Neural progenitor cell (in vitro differentiated cells): ENCODE measurements at regions not wholly inside any gene's neighbourhood (a gene's known extent, or its start where the extent isn't known, plus 50 kb on each side); places are given as distances from the start of the nearest gene placed in this dataset.

Experiments
- EZH2 ChIP-seq: fragments of 200-600 bp; sonication (generic); IDR thresholded peaks from 2 replicates; pipeline ENCODE4 v1.6.1; 2017; ENCODE audit warnings: antibody characterized with exemption, mild to moderate bottlenecking, moderate library complexity
- TF ChIP-seq, protein P1 (sequence below): fragments of 200-600 bp; sonication (generic); IDR thresholded peaks from 2 replicates; pipeline ENCODE4 v1.5.1; 2017; ENCODE audit warnings: antibody characterized with exemption, mild to moderate bottlenecking

DNA sequence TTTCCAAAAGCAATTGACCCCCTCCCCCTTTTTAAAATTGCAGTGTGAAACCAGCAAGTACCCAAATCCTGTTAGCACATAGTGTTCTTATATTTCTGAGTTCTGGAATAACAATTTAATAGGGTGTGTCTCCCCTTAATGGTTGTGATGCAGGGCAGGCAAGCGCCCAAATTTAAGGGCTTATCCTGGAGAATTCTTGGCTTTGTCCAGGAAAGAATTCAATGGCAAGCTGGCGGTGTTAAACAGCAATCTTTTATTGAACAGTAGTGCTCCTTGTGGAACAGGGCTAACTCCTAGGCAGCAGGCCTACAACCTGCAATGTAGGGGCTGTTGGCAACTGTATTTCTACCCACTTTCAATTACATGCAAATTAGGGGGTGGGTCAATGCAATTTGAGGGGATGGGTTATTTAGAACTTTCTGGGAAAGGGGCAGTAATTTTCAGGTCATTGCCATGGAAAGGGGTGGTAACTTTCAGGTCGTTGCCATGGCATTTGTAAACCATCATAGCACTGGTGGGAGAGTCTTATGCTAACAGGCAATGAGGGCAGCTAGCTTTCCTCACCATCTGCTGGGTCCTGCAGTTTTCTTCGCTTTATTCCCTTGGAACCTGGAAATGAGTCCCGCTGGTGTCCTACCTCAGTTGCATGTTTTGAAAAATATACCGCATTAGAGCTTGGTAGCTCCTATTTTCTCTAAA is 149.0 kb upstream of the KCTD1 start:
- TF ChIP-seq, protein P1, sequence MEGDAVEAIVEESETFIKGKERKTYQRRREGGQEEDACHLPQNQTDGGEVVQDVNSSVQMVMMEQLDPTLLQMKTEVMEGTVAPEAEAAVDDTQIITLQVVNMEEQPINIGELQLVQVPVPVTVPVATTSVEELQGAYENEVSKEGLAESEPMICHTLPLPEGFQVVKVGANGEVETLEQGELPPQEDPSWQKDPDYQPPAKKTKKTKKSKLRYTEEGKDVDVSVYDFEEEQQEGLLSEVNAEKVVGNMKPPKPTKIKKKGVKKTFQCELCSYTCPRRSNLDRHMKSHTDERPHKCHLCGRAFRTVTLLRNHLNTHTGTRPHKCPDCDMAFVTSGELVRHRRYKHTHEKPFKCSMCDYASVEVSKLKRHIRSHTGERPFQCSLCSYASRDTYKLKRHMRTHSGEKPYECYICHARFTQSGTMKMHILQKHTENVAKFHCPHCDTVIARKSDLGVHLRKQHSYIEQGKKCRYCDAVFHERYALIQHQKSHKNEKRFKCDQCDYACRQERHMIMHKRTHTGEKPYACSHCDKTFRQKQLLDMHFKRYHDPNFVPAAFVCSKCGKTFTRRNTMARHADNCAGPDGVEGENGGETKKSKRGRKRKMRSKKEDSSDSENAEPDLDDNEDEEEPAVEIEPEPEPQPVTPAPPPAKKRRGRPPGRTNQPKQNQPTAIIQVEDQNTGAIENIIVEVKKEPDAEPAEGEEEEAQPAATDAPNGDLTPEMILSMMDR: no peak
- TF ChIP-seq EZH2: no peak
